ENCODE measurements at regions not wholly inside any gene's neighbourhood (a gene's known extent, or its start where the extent isn't known, plus 50 kb on each side); places are given as distances from the start of the nearest gene placed in this dataset.
A peak's percentile ranks its signal among the peaks of the same experiment; 100 is the strongest.
"Not testable (repeated sequence)": the region's sequence is repeated elsewhere in the genome, so short reads cannot be mapped to it uniquely, and the experiment has no call there.

- DNase-seq (ENCODE audit: low read depth in 3 of 3, low spot score in 1 of 3) = no peak
These were observed 124.7 kb upstream of the TMEM164 start for GRCh38 chrX:109878236-109878635.

DNA sequence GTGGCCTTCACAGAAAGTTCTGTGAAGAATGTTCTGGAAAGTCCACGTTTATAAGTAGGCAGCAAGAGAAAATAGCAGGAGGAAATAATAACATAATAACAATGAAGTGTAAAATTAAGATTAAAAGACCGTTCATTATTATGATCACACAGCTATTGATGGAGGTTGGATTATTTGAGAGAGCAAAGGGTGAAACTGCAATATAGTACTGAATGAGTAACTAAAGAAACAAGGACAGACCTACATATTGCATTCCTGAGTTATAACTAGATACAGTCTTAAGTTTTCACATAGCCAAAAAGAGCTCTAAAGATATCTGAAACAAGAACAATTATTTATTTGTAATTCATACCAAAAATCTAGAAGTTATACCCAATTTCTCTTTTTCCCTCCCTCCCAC lies 122.9 kb upstream of the TMEM164 start:
- no peak for DNase-seq (ENCODE audit: low read depth in 3 of 3, low spot score in 1 of 3)

DNA sequence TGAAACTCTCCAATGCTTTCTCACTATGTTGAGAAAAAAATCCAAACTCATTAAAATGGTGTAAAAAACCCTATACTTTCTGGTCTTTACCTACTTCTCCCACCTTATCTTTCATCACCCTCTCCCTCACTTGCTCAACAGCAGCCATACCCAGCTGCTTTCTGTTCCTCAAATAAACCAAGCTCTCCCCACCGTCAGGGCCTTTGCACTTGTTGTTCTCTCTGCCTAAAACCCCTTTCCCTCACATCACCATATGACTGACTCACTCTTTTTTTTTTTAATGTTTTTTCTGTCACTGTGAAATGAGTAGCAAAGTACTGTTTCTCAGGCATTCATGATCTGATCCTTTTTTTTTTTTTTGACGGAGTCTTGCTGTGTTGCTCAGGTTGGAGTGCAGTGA lies 122.3 kb upstream of the TMEM164 start:
- no peak for DNase-seq (ENCODE audit: low read depth in 3 of 3, low spot score in 1 of 3)

GRCh38 chrX:109886122-109886761 lies 116.7 kb upstream of the TMEM164 start:
- DNase-seq (ENCODE audit: low read depth in 3 of 3, low spot score in 1 of 3) = no peak

DNA sequence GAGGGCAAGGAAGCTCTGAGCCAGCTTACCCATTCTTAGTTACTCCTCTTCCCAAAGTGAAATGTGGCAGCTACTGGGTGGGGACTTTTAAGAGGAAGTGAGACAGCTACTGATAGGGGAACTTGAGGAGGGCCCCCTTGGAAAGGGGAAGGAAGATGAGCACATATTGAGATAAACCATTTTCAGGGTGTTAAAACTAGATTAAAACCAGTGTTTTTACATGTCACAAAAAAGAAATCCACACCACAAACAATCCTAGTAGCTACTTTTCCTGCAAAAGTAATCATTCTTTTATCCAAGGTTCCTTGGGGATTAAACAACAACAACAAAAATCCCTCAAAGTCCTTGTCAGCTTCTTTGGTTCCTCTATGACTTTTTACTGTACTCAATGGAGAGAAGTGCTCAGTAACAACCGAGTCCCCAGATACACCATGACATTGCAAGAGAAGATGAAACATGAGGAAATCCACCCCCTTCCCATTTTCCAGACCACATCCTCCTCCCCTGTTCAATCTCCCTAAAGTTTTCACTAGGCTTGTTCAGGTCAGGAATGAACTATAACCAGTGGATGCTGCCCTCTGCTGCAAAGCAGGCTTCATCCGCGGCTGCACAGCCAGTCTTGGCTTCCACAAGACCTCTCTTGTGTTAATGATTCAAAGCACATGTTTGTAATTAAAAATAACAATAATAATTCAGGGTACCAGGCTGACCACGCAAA lies 113.5 kb upstream of the TMEM164 start:
- no peak for DNase-seq (ENCODE audit: low read depth in 3 of 3, low spot score in 1 of 3)

DNA sequence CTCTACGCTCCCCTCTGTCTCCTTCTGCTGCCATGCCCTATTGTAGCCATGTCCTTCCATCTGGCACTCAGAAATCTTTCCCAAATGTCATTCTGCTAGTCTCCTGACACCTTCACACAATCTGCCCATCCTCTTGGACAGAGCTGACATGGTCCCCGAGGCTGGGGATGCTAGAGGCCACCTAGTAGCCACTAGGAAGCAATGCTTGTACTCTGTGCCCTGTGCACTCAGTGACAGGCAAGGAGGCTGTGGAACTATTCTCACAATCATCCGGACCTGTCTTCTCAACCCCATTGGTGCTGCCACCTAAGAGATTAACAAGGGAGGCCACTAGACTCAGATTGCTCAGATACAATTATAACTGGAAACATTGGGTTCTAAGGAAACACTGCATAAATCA lies 112.6 kb upstream of the TMEM164 start:
- no peak for DNase-seq (ENCODE audit: low read depth in 3 of 3, low spot score in 1 of 3)

- peak in 1 of 3 donors; percentile 4 for DNase-seq (ENCODE audit: low read depth in 3 of 3, low spot score in 1 of 3)
These were observed 111.9 kb upstream of the TMEM164 start for GRCh38 chrX:109890910-109891502.

DNA sequence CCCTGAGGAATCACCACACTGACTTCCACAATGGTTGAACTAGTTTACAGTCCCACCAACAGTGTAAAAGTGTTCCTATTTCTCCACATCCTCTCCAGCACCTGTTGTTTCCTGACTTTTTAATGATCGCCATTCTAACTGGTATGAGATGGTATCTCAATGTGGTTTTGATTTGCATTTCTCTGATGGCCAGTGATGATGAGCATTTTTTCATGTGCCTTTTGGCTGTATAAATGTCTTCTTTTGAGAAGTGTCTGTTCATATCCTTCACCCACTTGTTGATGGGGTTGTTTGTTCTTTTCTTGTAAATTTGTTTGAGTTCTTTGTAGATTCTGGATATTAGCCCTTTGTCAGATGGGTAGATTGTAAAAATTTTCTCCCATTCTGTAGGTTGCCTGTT lies 106.9 kb upstream of the TMEM164 start:
- not testable (repeated sequence) for DNase-seq (ENCODE audit: low read depth in 3 of 3, low spot score in 1 of 3)

GRCh38 chrX:109902665-109903064 lies 100.2 kb upstream of the TMEM164 start:
- no peak for DNase-seq (ENCODE audit: low read depth in 3 of 3, low spot score in 1 of 3)

GRCh38 chrX:109911046-109911445 lies 91.9 kb upstream of the TMEM164 start:
- DNase-seq (ENCODE audit: low read depth in 3 of 3, low spot score in 1 of 3) = no peak

- DNase-seq (ENCODE audit: low read depth in 3 of 3, low spot score in 1 of 3) = not testable (repeated sequence)
These were observed 89.9 kb upstream of the TMEM164 start for GRCh38 chrX:109912993-109913392.

DNA sequence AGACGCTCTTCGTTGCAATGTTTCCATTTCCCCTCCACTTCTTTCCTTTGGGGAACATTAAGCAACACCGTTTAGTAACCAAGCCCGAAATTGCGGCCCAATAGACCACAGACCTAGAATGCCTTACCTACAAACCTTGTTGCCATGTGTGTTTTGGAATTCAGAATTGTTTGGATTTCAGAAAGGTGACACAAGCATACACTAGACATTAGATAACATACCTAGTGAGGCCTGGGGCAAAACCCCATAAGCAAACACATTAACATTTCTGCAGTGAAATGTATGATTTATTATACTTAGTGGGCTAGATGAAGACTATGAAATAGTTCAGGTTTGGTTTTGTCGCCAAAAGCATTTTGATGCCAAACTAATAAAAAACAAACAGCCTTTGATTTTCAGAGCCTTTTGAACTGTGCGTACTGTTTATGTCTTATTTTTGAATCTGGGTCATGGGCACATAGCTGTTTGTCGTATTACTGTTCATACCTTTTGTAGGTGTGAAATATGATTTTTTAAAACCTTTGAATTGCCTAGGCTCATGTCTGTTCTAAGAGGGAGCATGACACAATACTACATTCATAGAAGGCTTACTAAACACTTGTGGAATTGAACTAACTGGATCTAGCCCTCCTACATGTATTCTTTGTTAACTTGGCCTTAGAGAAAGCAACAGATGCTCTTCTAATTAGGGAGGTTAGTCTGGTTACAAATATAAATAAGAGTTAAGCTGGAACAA lies 88.6 kb upstream of the TMEM164 start:
- DNase-seq (ENCODE audit: low read depth in 3 of 3, low spot score in 1 of 3) = no peak

GRCh38 chrX:109918753-109919152 lies 84.2 kb upstream of the TMEM164 start:
- DNase-seq (ENCODE audit: low read depth in 3 of 3, low spot score in 1 of 3) = no peak

- DNase-seq (ENCODE audit: low read depth in 3 of 3, low spot score in 1 of 3) = no peak
These were observed 82.6 kb upstream of the TMEM164 start for GRCh38 chrX:109920325-109920724.

GRCh38 chrX:109920868-109921267 lies 82.0 kb upstream of the TMEM164 start:
- no peak for DNase-seq (ENCODE audit: low read depth in 3 of 3, low spot score in 1 of 3)

DNA sequence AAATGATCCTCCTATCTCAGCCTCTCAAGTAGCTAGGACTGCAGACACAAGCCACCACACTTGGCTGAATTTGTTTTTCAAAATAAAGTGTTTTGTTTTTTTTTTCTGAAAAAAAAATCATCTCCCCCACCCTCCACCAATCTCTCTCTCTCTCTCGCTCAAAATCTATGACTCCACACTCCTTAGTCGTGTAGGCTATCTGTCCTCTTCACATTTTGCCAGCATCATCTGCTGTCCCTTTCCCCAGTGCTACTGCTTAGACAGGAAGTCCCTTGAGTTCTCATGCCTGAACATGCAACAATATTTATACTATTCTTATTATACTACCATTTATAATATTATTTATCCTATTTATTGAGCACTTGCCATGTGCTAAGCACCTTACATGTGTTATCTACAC lies 80.7 kb upstream of the TMEM164 start:
- DNase-seq (ENCODE audit: low read depth in 3 of 3, low spot score in 1 of 3) = no peak

DNA sequence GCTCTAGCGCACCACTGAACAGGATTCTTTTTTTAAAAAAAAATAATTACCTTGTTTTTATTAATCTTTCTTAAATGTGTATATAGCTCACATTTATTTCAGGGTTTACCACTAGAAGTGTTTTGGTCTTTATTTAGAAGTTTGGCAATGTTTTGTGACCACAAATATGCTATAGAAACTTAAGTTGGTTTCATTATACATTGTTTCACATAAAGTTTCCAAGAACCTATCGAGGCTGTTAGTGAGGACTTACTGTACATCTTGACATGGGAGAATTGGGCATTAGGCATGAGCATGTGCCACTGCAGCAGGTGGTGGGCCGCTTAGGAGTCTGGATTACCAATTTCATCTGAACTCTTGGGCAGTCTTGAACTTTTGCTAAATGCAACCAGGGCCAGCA lies 77.9 kb upstream of the TMEM164 start:
- not testable (repeated sequence) for DNase-seq (ENCODE audit: low read depth in 3 of 3, low spot score in 1 of 3)

DNA sequence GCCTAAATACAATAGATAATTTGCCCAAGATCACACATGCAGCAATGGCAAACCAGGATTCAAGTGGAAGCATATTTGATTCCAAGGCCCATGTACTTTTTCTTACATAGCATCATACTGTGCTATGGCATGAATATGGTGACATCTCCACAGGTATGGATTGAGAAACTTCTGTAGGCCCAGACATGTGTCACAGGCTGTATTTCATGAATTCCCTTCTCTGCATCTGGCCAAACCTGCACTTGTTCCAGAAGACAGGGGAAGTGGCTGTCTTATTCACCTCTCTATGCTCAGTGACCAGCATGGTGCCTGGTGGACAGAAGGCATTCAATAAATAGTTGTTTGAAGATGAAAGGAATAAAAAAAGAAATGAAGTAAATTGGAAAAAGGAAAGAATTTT lies 77.3 kb upstream of the TMEM164 start:
- no peak for DNase-seq (ENCODE audit: low read depth in 3 of 3, low spot score in 1 of 3)

DNA sequence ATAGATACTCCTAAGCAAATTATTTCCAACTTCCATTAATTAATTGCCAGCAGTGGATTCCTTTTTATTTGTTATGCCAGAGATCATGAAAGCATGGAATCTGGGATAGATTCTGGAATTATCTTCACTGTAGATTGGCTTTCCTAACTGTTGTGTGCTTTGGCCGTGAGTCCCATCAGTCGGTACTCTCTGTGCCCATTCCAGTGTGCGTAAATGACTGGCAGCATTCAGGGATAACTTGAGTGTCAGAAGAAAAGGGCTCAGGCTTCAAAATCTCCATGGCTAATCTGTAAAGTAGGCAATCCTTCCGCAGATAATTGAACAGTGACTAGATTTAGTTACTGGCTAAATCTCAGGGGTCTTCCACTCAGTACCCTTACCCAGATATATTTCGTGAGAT lies 76.8 kb upstream of the TMEM164 start:
- DNase-seq (ENCODE audit: low read depth in 3 of 3, low spot score in 1 of 3) = no peak

GRCh38 chrX:109926743-109927662 lies 75.9 kb upstream of the TMEM164 start:
- DNase-seq (ENCODE audit: low read depth in 3 of 3, low spot score in 1 of 3) = no peak
